ENCODE measurements at regions not wholly inside any gene's neighbourhood (a gene's known extent, or its start where the extent isn't known, plus 50 kb on each side); places are given as distances from the start of the nearest gene placed in this dataset.

DNA sequence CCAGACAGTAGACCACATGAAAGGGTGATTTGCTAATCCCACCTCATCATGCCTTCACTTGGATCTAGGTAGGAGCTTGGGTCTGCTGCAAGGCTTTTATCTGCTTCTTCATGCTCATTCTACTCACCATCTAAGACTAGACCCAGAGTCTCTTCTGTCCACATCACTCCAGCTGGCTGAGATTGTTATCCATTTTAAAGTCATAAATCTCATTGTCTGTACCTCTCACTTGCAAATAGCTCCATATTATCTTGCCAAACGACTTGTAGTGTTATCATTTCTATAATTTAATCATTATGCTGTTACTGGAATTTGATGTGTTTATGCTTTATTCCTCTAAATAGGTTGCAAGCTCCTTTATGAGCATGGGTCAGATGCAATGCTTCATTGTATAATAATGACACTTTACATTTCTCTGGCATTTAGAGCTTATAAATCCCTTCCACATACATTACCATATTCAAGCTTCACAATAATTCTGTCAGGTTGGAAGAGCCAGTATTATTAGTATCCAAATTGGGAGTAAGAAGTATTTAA, 254.2 kb upstream of the SORL1-AS1 start:
- no peak for TF ChIP-seq SIN3A (IDR thresholded peaks at IDR 0.05; ENCODE audit: borderline replicate concordance, insufficient read depth, low read length)
- TF ChIP-seq FOXP2 (optimal IDR thresholded peaks at IDR 0.05; ENCODE audit: borderline replicate concordance, extremely low read depth, extremely low read length, insufficient read depth) = no peak
- no peak for TF ChIP-seq TAF1 (IDR thresholded peaks at IDR 0.05; ENCODE audit: borderline replicate concordance, insufficient read depth, low read length)
- TF ChIP-seq, protein P1, sequence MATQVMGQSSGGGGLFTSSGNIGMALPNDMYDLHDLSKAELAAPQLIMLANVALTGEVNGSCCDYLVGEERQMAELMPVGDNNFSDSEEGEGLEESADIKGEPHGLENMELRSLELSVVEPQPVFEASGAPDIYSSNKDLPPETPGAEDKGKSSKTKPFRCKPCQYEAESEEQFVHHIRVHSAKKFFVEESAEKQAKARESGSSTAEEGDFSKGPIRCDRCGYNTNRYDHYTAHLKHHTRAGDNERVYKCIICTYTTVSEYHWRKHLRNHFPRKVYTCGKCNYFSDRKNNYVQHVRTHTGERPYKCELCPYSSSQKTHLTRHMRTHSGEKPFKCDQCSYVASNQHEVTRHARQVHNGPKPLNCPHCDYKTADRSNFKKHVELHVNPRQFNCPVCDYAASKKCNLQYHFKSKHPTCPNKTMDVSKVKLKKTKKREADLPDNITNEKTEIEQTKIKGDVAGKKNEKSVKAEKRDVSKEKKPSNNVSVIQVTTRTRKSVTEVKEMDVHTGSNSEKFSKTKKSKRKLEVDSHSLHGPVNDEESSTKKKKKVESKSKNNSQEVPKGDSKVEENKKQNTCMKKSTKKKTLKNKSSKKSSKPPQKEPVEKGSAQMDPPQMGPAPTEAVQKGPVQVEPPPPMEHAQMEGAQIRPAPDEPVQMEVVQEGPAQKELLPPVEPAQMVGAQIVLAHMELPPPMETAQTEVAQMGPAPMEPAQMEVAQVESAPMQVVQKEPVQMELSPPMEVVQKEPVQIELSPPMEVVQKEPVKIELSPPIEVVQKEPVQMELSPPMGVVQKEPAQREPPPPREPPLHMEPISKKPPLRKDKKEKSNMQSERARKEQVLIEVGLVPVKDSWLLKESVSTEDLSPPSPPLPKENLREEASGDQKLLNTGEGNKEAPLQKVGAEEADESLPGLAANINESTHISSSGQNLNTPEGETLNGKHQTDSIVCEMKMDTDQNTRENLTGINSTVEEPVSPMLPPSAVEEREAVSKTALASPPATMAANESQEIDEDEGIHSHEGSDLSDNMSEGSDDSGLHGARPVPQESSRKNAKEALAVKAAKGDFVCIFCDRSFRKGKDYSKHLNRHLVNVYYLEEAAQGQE (IDR thresholded peaks at IDR 0.05; ENCODE audit: insufficient read depth in 1 of 2, low read depth in 2 of 2, low read length in 2 of 2) = no peak

DNA sequence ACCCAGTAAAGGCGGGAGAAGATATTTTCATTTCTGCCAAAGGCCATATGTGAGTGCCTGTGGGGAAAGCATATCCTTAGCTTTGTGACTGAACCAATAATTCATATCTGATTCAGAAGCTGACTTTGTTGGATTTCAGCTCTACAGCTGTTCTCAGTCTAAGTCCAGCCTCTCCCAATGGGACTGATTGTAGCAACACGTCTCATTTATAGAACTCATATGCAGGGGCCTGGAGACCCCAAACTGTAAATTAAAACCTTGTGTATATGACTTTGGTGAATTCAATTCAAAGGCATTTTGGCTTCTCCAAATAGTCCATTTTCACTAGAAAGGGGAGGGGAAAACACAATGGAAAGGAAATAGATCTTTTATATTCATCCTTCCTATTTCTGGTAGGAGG, 250.4 kb upstream of the SORL1-AS1 start:
- TF ChIP-seq POLR2AphosphoS5 (IDR thresholded peaks at IDR 0.05; ENCODE audit: low read depth, low read length) (no peak), SIN3A (IDR thresholded peaks at IDR 0.05; ENCODE audit: borderline replicate concordance, insufficient read depth, low read length) (no peak), TAF1 (IDR thresholded peaks at IDR 0.05; ENCODE audit: borderline replicate concordance, insufficient read depth, low read length) (no peak), FOXP2 (optimal IDR thresholded peaks at IDR 0.05; ENCODE audit: borderline replicate concordance, extremely low read depth, extremely low read length, insufficient read depth) (no peak)
- TF ChIP-seq, protein P1 (IDR thresholded peaks at IDR 0.05; ENCODE audit: insufficient read depth in 1 of 2, low read depth in 2 of 2, low read length in 2 of 2) = no peak

DNA sequence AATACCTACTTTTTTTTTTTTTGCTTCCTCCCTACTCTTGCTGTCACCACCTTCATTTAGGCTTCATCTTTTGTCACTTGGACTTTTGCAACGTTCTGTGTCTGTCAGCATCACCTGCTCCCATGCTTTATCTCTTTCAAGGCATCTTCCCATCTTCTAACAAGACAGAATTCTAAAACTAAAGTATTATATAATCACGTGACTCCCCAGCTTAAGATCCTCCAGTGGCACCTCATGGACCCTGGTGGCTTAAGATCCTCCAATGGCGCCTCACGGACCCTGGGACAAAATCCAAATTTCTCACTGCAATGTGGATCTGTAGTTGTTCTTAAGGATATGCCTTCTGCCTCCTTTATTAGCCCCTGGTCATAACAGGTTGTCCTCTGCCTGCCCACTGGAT, 248.2 kb upstream of the SORL1-AS1 start:
- TF ChIP-seq TAF1 (IDR thresholded peaks at IDR 0.05; ENCODE audit: borderline replicate concordance, insufficient read depth, low read length) (no peak), POLR2AphosphoS5 (IDR thresholded peaks at IDR 0.05; ENCODE audit: low read depth, low read length) (no peak), SIN3A (IDR thresholded peaks at IDR 0.05; ENCODE audit: borderline replicate concordance, insufficient read depth, low read length) (no peak), FOXP2 (optimal IDR thresholded peaks at IDR 0.05; ENCODE audit: borderline replicate concordance, extremely low read depth, extremely low read length, insufficient read depth) (no peak)
- TF ChIP-seq, protein P1 (IDR thresholded peaks at IDR 0.05; ENCODE audit: insufficient read depth in 1 of 2, low read depth in 2 of 2, low read length in 2 of 2) = no peak

DNA sequence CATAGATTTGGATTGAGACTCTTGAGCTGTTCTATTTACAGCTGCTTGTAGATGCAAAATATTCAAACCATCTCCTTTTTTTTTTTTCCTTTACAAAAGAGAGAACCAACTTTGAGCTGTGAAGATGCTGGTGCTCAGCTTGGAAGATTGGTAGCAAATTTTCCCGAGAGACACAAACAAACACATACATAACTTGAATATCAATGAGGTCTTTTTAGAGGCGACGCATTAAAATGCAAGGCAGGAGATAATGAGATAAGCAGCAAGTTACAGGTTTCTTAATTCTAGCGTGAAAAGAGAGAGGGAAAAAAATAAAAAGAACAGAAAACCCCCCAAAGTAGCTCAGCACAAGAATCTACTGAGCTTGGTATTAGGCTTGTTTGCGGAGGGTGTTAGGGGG, 247.0 kb upstream of the SORL1-AS1 start:
- no peak for TF ChIP-seq FOXP2 (optimal IDR thresholded peaks at IDR 0.05; ENCODE audit: borderline replicate concordance, extremely low read depth, extremely low read length, insufficient read depth)
- TF ChIP-seq SIN3A (IDR thresholded peaks at IDR 0.05; ENCODE audit: borderline replicate concordance, insufficient read depth, low read length) = no peak
- no peak for TF ChIP-seq POLR2AphosphoS5 (IDR thresholded peaks at IDR 0.05; ENCODE audit: low read depth, low read length)
- no peak for TF ChIP-seq TAF1 (IDR thresholded peaks at IDR 0.05; ENCODE audit: borderline replicate concordance, insufficient read depth, low read length)
- TF ChIP-seq, protein P1 (IDR thresholded peaks at IDR 0.05; ENCODE audit: insufficient read depth in 1 of 2, low read depth in 2 of 2, low read length in 2 of 2) = no peak
